HG02885 (cell line): ENCODE measurements at regions not wholly inside any gene's neighbourhood (a gene's known extent, or its start where the extent isn't known, plus 50 kb on each side); places are given as distances from the start of the nearest gene placed in this dataset.
"Not testable (repeated sequence)": the region's sequence is repeated elsewhere in the genome, so short reads cannot be mapped to it uniquely, and the experiment has no call there.

Experiments used
- ATAC-seq: cut with Tn5 transposase; IDR thresholded peaks from one replicate; pipeline ENCODE4 v1.9.1; 2021; ENCODE audit warnings: mild to moderate bottlenecking; ENCODE audit not compliant: unreplicated experiment, poor library complexity

GRCh38 chr5:81834021-81834660 lies 83.2 kb upstream of the SSBP2 start:
- ATAC-seq: no peak

GRCh38 chr5:81830596-81830995 lies 79.7 kb upstream of the SSBP2 start:
- ATAC-seq: no peak

- ATAC-seq: no peak
Measured at GRCh38 chr5:81829242-81829641, 78.3 kb upstream of the SSBP2 start.

- no peak for ATAC-seq
Measured at GRCh38 chr5:81827500-81827899, 76.6 kb upstream of the SSBP2 start.

GRCh38 chr5:81826128-81826527 lies 75.2 kb upstream of the SSBP2 start:
- no peak for ATAC-seq

- ATAC-seq: no peak
Measured at GRCh38 chr5:81825237-81825636, 74.3 kb upstream of the SSBP2 start.

GRCh38 chr5:81823736-81824135 lies 72.8 kb upstream of the SSBP2 start:
- ATAC-seq: not testable (repeated sequence)

GRCh38 chr5:81820863-81821262 lies 70.0 kb upstream of the SSBP2 start:
- ATAC-seq: no peak

- ATAC-seq: no peak
Measured at GRCh38 chr5:81820318-81820636, 69.4 kb upstream of the SSBP2 start.

- no peak for ATAC-seq
Measured at GRCh38 chr5:81819556-81820317, 68.8 kb upstream of the SSBP2 start.

GRCh38 chr5:81817980-81818379 lies 67.1 kb upstream of the SSBP2 start:
- ATAC-seq: no peak

- no peak for ATAC-seq
Measured at GRCh38 chr5:81817086-81817485, 66.2 kb upstream of the SSBP2 start.

GRCh38 chr5:81815321-81815720 lies 64.4 kb upstream of the SSBP2 start:
- no peak for ATAC-seq

- ATAC-seq: no peak
Measured at GRCh38 chr5:81808106-81808505, 57.2 kb upstream of the SSBP2 start.

GRCh38 chr5:81805086-81805485 lies 54.2 kb upstream of the SSBP2 start:
- ATAC-seq: no peak

- no peak for ATAC-seq
Measured at GRCh38 chr5:81803812-81804211, 52.9 kb upstream of the SSBP2 start.

GRCh38 chr5:81802625-81803024 lies 51.7 kb upstream of the SSBP2 start:
- no peak for ATAC-seq

- ATAC-seq: no peak
Measured at GRCh38 chr5:81802020-81802419, 51.1 kb upstream of the SSBP2 start.

GRCh38 chr5:81800797-81801196 lies 49.9 kb upstream of the SSBP2 start:
- ATAC-seq: no peak
